ENCODE measurements at regions not wholly inside any gene's neighbourhood (a gene's known extent, or its start where the extent isn't known, plus 50 kb on each side); places are given as distances from the start of the nearest gene placed in this dataset.
A peak's percentile ranks its signal among the peaks of the same experiment; 100 is the strongest.

DNA sequence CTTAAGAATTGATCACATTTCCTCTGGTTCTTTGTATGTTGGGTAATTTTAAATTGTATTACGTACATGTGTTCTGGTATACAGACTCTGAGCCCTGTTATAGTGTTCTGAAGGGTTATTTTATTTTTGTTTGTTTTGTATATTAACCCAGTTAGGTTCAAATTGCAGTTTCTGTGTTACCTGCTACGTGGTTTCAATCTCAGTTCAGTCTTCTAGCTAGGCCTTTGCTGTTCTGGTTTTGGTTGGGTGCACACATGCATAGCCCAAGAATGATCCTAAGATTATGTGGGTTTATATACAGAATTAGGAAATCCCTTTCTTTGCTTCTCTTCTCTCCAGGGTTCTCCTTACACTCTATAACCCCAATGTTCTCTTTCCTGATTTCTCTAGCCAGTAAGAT is 161.0 kb downstream of the PPP1R2C start:
- DNase-seq = no peak

DNA sequence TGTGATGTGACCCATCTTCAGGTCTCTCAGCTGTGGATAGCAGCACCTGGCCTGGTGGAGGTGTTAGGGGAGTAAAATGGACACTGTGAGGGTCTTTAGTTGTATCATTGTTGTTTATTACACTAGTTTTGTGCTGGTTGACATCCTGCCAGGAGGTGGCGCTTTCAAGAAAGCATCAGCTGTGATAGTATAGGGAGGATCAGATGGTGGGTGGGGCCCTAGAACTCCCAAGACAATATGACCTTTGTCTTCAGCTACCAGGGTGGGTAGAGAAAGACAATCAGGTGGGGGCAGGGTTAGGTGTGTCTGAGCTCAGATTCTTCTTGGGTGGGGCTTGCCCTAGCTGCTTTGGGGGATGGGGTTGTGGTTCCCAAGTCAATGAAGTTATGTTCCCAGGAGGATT is 162.8 kb downstream of the PPP1R2C start:
- DNase-seq = peak; percentile 43

DNA sequence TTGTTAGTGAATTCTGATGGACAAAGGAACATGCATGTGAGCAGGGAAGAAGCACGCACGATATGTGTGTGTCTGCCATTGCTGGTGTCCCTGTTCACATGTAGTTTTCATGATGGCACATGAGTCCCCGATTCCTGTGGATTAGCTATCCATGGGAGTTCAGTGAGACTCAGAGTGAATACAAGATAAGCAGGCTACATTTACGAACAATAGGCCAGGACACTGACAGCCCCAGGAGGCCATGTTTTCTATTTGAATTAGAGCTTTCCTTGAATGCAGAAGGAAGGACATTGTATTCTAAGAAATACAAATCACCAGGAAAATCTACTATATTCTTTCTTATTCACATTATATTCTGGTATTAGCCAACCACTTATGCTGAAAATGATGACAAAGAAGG is 171.4 kb downstream of the PPP1R2C start:
- no peak for DNase-seq

DNA sequence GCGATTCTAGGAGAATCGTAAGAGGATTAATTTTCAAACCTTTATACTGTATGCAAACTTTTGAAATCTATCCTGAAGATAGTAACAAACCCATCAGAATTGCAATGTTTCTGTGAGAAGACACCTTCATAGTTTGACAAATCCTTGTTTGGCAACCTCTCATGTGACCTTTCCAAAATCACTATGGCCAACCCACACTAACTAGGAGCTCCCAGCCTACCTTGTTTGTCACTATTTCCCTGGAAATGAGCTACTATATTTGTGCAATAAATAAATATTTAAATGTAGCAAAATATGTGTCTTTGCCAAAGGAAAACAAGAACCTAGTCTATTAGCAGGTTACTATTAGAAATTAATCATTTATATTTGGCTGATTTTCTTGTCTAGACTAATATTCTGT is 173.7 kb downstream of the PPP1R2C start:
- DNase-seq = no peak

DNA sequence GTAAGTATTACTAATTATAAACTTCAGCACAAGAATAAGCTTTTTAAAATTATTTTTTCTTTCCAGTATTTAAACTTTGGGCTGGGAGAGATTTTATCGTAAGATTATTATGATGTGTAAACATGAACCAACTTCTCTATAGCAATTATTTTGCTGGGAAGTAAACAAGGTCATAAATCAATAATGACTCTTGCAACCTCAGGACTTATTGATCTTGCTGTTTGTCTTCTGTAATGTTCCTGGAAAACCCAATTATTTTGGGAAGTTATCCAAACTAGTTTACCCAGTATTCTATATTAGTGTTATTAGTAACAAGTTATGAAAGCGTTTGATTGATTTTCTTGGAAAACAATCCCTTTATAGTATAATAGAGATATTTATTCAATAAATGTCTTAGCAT is 174.9 kb downstream of the PPP1R2C start:
- DNase-seq = no peak

DNA sequence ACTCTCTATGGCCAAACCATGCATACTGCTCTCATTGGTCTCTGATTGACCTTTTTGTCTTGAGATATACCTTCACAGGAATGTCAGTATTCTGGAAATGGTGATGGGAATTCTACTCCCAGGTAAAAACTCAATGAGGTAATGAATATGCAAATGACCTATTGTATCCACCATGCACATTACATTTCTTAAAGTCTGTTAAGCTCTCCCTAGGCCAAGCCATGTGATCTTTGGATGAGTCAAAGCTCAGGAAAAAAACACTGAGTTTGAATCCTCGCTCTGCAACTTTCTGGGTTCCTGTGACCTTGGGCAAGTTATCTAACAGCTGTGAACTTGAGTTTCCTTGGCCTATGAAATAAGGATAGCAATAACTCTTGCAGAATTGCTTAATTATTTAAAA is 175.4 kb downstream of the PPP1R2C start:
- no peak for DNase-seq

DNA sequence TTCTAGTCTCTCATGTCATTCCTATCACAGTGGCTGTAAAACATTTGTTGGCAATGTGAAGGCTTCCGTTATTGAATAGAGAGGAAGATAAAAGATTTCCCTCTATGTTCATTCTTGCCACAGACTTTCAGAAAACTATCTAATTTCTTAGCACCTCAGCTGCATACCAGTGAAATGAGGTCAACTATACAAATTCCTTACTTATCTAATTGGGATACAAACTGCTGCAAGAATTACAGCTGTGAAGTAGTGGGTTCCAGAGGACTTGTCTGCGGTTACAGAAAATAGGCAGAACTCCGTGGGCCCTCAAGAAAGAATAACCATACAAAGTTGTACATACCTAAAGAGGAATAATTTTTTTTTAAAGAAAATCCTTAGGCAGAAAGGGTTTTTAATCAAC is 175.8 kb downstream of the PPP1R2C start:
- no peak for DNase-seq

DNA sequence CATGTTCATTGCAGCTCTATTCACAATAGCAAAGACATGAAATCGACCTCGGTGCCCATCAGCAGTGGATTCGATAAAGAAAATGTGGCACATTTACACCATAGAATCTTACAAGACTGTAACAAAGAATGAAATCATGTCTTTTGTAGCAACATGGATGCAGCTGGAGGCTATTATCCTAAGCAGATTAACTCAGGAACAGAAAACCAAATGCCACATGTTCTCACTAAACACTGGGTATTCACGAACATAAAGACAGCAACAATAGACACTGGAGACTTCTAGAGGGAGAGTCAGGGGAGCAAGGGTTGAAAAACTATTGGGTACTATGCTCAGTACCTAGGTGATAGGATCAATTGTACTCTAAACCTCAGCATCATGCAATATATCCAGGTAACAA is 180.5 kb downstream of the PPP1R2C start:
- DNase-seq = peak; percentile 79

DNA sequence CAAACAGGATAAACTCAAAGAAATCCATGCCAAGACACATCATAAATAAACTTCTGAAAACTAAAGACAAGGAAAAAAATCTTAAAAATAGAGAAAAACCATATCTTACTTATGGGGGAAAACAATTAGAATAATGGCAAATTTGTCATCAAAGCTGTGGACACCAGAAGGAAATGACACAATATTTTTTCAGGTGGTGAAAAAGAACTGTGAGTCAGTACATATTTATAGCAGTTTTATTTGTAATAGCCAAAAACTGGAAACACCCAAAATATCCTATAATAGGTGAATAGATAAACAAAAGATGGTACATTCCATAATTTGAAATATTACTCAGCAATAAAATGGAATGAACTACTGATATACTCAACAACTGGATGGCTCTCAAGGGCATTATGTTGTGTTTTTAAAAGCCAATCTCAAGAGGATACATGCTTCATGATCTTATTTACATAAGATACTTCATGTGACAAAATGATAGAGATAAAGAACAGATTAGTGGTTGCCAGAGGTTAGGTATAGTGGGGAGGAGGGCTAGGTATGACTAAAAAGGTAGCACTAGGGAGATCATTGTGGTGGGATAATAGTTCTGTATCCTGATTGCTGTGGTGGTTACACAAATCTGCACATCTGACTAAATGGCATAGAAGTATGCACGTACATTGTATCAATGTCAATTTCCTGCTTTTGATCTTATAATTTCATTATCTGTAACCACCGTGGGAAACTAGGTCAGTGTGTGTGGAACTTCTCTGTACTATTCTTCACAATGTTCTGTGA is 191.9 kb downstream of the PPP1R2C start:
- no peak for DNase-seq

DNA sequence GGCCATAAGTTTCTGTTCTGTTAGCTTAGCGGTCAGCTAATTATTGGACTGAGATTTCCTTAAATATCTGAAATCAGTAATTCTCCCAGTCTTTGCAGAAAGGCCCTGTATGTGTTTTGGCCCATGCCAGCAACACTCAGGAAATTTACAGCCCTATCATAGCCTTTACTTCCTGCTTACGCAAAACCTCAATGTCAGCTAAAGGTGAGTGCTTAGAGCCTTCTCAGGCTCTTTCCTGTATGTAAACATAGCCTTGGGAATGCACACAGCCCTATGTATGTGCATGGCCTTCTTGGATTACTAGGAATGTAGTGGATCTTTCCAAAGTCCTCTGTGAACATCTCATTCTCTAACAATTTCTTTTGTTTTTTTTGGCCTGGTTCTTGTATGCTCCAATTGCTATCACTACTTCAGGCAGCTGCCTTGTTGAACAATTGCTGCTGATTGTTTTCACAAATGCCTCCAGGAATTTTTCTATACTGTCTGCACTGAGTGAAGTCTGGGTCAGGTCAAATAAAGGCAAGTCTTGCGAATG is 200.0 kb downstream of the PPP1R2C start:
- no peak for DNase-seq

DNA sequence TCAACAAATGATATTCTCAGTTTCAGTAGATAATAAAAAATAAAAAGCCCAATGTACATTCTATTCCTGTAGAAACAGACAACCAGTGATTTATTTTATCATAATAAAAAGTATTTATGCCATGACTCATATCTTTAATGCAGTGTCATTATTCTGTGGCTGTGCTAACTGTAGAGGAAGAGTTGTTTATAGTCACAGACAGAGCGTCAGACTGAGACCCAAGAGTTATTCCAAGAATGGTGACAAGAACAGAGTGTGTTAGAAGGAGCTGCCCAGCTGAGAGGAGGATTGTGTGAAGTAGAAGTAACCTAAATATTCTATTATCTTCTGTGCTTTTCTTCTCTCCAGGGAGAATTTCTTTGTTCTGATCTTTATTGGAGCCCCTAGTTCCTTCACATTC is 210.7 kb downstream of the PPP1R2C start:
- DNase-seq = no peak

DNA sequence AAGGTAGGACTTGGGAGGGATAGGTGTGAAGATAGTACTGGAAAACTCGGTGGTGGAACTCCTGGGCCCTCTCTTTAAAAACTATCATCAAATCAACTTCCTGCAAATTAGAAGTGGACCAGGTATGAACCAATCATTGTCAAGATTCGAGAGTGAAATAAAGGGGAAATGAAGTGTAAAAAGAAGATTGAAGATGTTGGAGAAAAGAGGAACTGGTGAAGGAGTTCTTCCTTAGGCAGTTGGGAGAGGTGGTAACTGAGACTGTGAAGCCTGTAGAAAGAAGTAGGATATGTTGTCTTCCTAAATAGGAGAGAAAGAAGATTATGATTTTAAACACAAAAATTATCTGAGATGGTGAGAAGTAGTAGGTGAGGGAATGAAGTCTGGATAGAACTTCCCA is 212.2 kb downstream of the PPP1R2C start:
- no peak for DNase-seq

DNA sequence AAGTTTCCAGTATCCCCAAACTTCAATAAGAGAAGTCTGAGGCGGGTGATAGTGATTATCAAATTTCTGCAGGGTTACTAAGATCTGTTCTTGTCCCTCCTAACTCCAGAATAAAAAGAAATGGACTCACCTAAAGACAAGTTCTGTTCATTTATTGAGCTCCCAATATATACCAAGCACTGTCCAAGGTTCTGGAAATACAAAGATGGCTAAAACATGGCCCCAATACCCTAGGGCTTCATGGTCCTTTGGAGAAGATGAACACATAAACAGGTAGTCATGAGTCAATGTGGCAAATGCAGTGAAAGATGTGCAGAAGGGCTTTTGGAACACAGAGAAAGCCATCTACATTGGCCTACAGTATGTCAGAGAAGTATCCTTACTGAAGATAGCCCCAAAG is 231.2 kb downstream of the PPP1R2C start:
- no peak for DNase-seq

DNA sequence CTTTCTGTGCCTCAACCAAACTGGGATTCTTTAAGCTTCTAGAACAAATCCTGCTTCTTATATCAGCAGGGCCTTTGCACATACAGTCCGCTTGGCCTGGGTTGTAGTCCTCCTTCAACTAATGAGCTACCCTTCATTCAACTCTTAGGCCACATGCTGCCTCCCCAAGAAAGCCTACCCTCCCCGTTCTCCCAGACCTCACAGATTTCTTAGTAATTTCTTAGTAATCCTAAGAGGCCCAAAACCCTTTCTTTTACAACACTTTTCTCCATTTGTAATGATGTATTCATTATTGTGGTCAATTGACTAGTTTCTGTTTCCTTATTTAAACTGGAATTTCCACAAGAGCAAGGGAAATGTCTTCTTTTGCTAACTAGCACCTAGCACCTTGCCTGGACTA is 233.1 kb downstream of the PPP1R2C start:
- DNase-seq = no peak

DNA sequence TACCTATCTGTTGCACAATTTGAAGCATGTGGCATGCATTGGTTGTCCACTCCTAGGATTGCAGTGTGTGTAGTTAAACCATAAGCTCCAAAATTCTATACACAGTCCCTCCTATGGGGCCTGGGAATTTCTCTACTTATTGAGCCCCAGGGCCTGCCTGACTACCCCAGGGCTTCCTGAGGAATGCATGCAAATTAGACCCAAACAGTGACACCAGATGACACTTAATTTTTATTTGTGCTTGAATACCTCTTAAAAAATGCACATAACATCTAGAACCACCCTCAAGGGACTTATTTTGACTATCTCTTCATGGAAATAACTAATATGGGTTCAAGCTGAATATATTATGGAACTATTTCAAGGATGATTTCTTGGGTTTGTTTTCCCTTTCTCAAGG is 236.4 kb downstream of the PPP1R2C start:
- DNase-seq = no peak

DNA sequence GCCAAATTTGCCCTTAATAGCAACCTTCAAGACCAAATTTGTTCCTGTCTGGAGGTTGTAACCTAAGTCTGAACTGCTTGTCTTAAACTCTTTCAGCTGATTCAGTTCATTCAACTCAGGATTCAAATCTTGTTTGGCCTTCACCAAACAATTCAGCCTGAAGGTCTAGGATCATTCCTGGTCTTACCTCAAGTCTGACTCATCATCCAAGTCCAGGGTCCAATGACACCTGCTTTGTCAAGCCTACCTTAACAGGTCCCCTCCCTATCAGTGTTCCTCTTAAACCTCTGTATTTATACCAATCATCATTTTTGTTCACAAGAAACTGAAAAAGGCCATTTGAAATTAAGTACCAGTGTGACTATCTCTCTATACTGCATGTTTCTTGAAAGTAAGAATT is 237.8 kb downstream of the PPP1R2C start:
- no peak for DNase-seq

DNA sequence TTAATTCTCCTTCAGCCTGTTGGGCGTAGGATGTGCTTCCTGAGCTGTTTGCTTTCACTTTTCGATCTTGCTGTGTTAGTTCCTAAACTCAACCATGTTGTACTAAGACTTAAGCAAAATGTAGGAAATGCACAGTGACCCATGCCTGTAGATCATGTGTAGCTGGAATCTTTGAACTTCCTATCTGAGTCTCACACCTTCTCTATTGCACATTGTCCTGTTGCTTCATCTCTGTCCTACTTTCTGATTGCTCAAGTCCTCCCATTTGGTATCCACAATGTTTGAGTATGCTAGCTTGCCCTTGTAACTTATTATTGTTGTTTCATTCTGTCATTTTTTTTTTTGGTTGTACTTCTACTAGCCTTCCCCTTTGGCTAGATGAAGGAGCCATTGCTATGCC is 239.6 kb downstream of the PPP1R2C start:
- DNase-seq = no peak

DNA sequence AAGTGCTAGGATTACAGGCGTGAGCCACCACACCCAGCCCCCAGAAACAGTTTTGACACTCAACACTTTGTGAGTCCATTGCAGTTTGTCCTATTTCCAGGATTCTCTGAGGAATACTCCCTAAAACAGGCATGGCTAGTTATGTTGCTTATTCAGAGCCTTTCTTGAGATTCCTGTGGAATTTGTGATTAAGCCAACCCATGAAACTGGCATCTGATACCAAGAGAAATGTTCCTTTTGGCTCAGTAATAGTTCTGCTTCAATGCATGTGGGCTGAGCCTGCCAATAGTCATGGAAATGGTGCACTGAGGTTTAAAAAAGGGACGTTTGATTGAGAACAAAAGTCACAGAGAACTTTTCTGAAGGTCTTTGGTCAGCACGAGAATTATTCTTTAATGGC is 241.7 kb downstream of the PPP1R2C start:
- no peak for DNase-seq

DNA sequence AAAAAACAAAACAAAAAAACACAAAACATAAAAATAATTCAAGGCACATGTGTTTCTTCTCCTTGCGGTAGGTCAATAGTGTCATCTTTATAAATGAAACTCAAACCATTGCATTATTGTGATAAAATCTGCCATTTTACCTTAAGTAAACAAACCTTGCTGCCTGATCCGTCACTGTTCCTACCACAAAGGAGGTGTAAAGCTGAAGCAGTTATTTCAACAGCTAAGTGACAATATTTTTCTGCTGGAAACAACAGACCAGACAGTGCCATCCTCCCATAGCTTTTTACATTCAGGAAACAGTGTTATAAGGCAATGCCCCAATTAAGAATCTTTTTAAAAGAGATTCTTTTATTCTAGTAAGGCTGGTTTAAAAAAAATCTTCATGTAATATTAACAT is 242.7 kb downstream of the PPP1R2C start:
- no peak for DNase-seq

DNA sequence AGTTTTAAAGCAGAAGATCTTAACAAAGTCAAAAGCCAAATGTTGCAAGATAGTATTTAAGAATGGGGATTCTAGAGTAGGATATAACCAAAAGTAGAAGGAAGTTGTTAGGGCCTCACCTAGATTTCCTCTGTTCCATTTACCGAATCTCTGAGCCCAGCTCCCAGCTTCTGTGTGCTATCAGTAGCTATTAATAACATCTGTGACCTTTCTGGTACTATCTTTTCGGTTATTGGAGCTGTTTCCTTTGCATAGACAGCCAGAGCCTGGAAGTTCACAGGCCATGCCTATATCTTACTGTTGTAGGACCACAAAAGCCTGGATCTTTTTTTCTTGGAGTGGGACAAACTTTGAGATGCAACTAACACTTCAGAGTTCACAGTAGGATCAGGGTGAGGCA is 244.2 kb downstream of the PPP1R2C start:
- DNase-seq = no peak

DNA sequence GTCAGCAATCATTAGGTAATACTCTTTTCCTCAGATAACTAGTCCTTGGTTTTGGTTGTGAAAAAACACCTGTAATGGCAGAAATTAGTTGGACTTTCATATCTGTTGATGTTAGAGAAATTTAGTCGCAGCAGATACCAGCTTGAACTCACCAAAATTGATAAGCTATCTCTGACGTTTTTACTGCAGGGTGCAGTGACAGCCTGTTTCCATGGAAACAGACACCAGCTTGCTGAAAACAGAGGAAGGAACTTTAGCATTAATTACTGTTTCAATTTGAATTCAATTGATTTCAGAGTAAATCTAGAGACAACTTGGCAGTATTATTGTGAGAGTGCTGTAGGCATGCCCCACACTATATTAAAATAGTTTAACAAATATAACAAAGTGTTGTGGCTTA is 246.5 kb downstream of the PPP1R2C start:
- no peak for DNase-seq

DNA sequence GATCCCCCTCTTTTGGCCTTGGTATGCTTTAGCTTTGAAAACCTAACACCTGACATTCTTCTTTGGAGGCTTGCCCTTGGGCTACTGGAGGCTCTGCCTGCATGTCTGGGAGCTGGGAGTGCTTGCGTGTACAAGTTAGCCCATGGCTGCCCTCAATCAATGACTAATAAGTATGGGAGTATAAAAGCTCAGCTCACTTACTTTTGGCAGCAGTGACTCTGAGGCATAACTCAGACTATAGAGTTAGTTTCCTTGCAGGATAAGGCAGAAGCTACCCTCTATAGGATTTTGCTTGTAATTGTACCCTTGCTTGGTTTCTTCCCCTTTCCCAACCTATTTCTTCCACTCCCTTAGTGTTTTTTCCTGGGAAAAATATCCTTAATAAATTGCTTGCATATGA is 247.9 kb downstream of the PPP1R2C start:
- DNase-seq = no peak

DNA sequence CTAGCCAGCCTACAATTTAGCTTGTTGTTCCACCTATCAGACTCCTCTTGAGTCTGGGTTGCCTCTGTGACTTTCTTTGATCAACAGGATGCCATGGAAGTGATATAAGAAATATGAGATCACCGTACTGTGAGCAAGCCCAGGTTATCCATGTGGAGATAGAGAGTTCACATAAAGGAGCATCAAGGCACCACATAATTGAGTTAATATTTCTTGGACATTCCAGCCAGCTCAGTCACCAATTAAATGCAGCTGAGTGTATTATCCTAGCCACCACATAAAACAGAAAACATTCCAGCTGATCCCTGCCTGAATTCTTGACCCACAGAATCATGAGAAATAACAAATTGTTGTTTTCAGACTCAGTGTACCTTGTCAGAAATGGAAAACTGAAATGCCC is 253.6 kb downstream of the PPP1R2C start:
- no peak for DNase-seq

DNA sequence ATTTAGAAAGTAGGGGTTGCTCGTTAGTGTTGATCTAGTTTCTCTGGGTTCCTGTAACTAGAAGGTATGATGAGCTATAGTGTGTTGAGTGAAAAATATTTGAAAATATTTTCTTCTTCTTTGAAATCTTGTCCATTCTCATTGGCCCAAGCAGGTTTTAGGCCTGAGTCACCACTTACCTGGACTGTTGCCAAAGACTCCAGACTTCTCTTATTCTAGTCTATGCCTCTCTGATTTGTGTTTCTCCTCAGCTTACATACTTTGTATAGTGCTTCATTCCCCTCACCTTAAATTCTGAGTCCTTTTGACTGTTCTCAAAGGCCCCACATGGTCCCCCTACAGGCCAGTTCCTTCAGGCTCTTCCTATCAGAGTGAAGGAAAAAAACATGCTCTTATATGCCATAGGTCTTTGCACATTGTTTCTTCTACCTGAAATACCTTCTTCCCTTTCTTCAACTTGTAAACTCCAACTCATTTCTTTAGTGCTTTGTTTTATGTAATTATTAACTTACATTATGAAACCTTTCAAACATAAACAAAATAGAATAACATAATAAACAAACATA is 258.2 kb downstream of the PPP1R2C start:
- peak; percentile 3 for DNase-seq

DNA sequence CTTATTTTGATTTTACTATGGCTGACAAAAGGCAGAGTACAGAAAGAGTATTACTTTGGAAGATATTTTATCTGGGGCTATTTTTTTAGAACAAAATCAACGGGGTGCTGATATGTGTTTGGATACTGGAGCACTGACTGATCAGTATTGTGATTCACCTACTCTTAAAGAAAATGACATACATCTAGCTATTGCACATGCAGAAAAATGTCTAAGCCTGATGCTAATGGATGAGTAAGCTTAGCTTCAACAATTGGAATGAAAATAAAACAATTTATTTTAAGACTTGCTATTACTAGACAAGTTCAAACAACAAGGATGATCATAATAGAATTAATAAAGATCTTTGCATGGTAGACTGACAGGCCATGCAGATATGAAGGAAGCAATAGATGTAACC is 262.0 kb downstream of the PPP1R2C start:
- no peak for DNase-seq

Data from NCI-H82 (cell line).